HCT116 (cell line): ENCODE measurements at regions not wholly inside any gene's neighbourhood (a gene's known extent, or its start where the extent isn't known, plus 50 kb on each side); places are given as distances from the start of the nearest gene placed in this dataset.

ENCODE experiments used
- ATAC-seq: fragments of 200-7000 bp; cut with Tn5 transposase; 2 replicates; pipeline ENCODE4 v1.9.1; 2020; ENCODE audit warnings: mild to moderate bottlenecking, moderate library complexity
- BruUV-seq: library from RNA; stranded (reverse); fragments of 400-500 nt; replicated peaks from 2 replicates; lab custom pipeline; 2021; lab: Mats Ljungman, UMichigan
- CTCF ChIA-PET: fragments of 300-600 bp; sonication (Branson Sonifier 250); formaldehyde crosslinking; loops from one replicate; lab custom pipeline; 2021; ENCODE audit warnings: antibody characterized with exemption; lab: Charles Lee
- POLR2A ChIA-PET: fragments of 300-600, 350-600 bp; sonication (Branson Sonifier 250); formaldehyde crosslinking; loops from one replicate; lab custom pipeline; 2021; ENCODE audit warnings: antibody characterized with exemption; lab: Charles Lee
- RAD21 ChIA-PET, 2 experiments: fragments of 300-600 bp; sonication (Branson Sonifier 250); formaldehyde crosslinking; loops; one replicate each; lab custom pipeline; 2023; ENCODE audit warnings: low total read pairs in 2 of 2; ENCODE audit not compliant: uncharacterized antibody in 2 of 2, unreplicated experiment in 2 of 2, low non-redundant PET in 1 of 2; lab: Charles Lee
- DNase-seq: peaks from one replicate; pipeline ENCODE4 v3.0.0-alpha.2; 2010; ENCODE audit warnings: low read depth, low spot score
- H2AFZ ChIP-seq: fragments of 200-600 bp; shearing (Covaris generic), sonication (generic); 2 replicates; pipeline ENCODE4 v1.6.1; 2017; ENCODE audit warnings: low read depth, mixed run types, mixed read lengths, antibody characterized with exemption, low read length; ENCODE audit not compliant: poor library complexity, severe bottlenecking
- H3K27ac ChIP-seq: 2 replicates; pipeline ENCODE4 v1.5.1; 2012; ENCODE audit warnings: low read depth, low read length
- H3K27me3 ChIP-seq: fragments of 200-600 bp; sonication (generic); 2 replicates; pipeline ENCODE4 v1.6.1; 2016; ENCODE audit warnings: mixed run types, low read length, mixed read lengths; ENCODE audit not compliant: insufficient read depth
- H3K36me3 ChIP-seq, 2 experiments: fragments of 200-500 bp in 1 of 2; fragments of 200-600 bp in 1 of 2; sonication (Bioruptor generic) in 1 of 2; sonication (generic) in 1 of 2; 2 replicates each; pipeline versions ENCODE4 v1.5.1 to v1.6.1; 2014 to 2016; ENCODE audit warnings: low read length in 2 of 2, inconsistent platforms in 1 of 2, mixed read lengths in 1 of 2, mixed run types in 1 of 2; ENCODE audit not compliant: insufficient read depth in 2 of 2, control insufficient read depth in 1 of 2
- H3K4me1 ChIP-seq, 2 experiments: fragments of 200-600 bp in 1 of 2; sonication (generic) in 1 of 2; 2 replicates each; pipeline versions ENCODE4 v1.5.1 to v1.6.1; 2012 to 2017; ENCODE audit warnings: low read length in 2 of 2, inconsistent platforms in 1 of 2, mild to moderate bottlenecking in 1 of 2, mixed read lengths in 1 of 2, mixed run types in 1 of 2, moderate library complexity in 1 of 2; ENCODE audit not compliant: insufficient read depth in 2 of 2, control insufficient read depth in 1 of 2
- H3K4me2 ChIP-seq: fragments of 200-600 bp; sonication (generic); 2 replicates; pipeline ENCODE4 v1.6.1; 2017; ENCODE audit warnings: mixed run types, low read length, mixed read lengths
- H3K4me3 ChIP-seq, 2 experiments: fragments of 200-600 bp in 1 of 2; sonication (generic) in 1 of 2; replicated peaks in 1 of 2; 2 replicates each; pipeline ENCODE4 v1.5.1; 2011 to 2016; ENCODE audit warnings: low read length in 2 of 2, control low read depth in 1 of 2, low read depth in 1 of 2, mild to moderate bottlenecking in 1 of 2, mixed read lengths in 1 of 2, mixed run types in 1 of 2
- H3K79me2 ChIP-seq: fragments of 200-600 bp; sonication (generic); 2 replicates; pipeline ENCODE4 v1.6.1; 2017; ENCODE audit warnings: mild to moderate bottlenecking, mixed run types, low read length, moderate library complexity, mixed read lengths; ENCODE audit not compliant: insufficient read depth
- H3K9ac ChIP-seq: fragments of 200-600 bp; sonication (generic); 2 replicates; pipeline ENCODE4 v1.6.1; 2016; ENCODE audit warnings: low read length, mixed read lengths
- H3K9me2 ChIP-seq: fragments of 200-600 bp; sonication (generic), shearing (Covaris generic); 2 replicates; pipeline ENCODE4 v1.6.1; 2017; ENCODE audit warnings: mixed run types, mild to moderate bottlenecking, moderate library complexity; ENCODE audit not compliant: insufficient read depth
- H3K9me3 ChIP-seq, 2 experiments: fragments of 200-500 bp in 1 of 2; fragments of 200-600 bp in 1 of 2; sonication (Bioruptor generic) in 1 of 2; sonication (generic) in 1 of 2; 2 replicates each; pipeline ENCODE4 v1.6.1; 2014 to 2017; ENCODE audit warnings: low read length in 2 of 2, mixed read lengths in 2 of 2, inconsistent platforms in 1 of 2, low read depth in 1 of 2, mild to moderate bottlenecking in 1 of 2, mixed run types in 1 of 2, moderate library complexity in 1 of 2; ENCODE audit not compliant: control insufficient read depth in 1 of 2, insufficient read depth in 1 of 2
- H4K20me1 ChIP-seq: fragments of 200-600 bp; sonication (generic), shearing (Covaris generic); 2 replicates; pipeline ENCODE4 v1.6.1; 2017; ENCODE audit warnings: mixed run types, mild to moderate bottlenecking, moderate library complexity; ENCODE audit not compliant: insufficient read depth
- CBX3 ChIP-seq: IDR thresholded peaks from 2 replicates; pipeline ENCODE4 v1.6.1; 2012; ENCODE audit warnings: low read depth
- CEBPB ChIP-seq: IDR thresholded peaks from 2 replicates; pipeline ENCODE4 v1.6.1; 2012; ENCODE audit warnings: low read depth
- ELF1 ChIP-seq: IDR thresholded peaks from 2 replicates; pipeline ENCODE4 v1.6.1; 2012; ENCODE audit warnings: low read depth, borderline replicate concordance
- EZH2 ChIP-seq: fragments of 200-600 bp; sonication (generic); IDR thresholded peaks from 2 replicates; pipeline ENCODE4 v1.6.1; 2017; ENCODE audit warnings: antibody characterized with exemption, mixed run types
- FOSL1 ChIP-seq: IDR thresholded peaks from 2 replicates; pipeline ENCODE4 v1.6.1; 2012; ENCODE audit warnings: low read depth
- JUND ChIP-seq: IDR thresholded peaks from 2 replicates; pipeline ENCODE4 v1.6.1; 2012
- POLR2A ChIP-seq: IDR thresholded peaks from 2 replicates; pipeline ENCODE4 v1.7.0; 2011; ENCODE audit warnings: borderline replicate concordance; ENCODE audit not compliant: insufficient read depth, insufficient read length; ENCODE audit errors: extremely low read depth
- POLR2AphosphoS5 ChIP-seq: IDR thresholded peaks from 2 replicates; pipeline ENCODE4 v1.6.1; 2011; ENCODE audit warnings: mild to moderate bottlenecking, low read depth, low read length, moderate library complexity
- RAD21 ChIP-seq: IDR thresholded peaks from 2 replicates; pipeline ENCODE4 v1.6.1; 2012; ENCODE audit warnings: low read depth, mild to moderate bottlenecking
- SP1 ChIP-seq: IDR thresholded peaks from 2 replicates; pipeline ENCODE4 v1.6.1; 2012; ENCODE audit warnings: low read depth
- SRF ChIP-seq: IDR thresholded peaks from 2 replicates; pipeline ENCODE4 v1.6.1; 2012; ENCODE audit warnings: low read depth
- YY1 ChIP-seq: IDR thresholded peaks from 2 replicates; pipeline ENCODE4 v1.6.1; 2011; ENCODE audit warnings: low read length, low read depth, moderate library complexity, mild to moderate bottlenecking; ENCODE audit not compliant: insufficient replicate concordance; ENCODE audit errors: extremely low read depth
- intact Hi-C: fragments of 100-400 bp; cut with micrococcal nuclease; formaldehyde crosslinking; loops from 2 replicates; pipeline ENCODE4 v1.10.0; 2022
- TF ChIP-seq, protein P1 (sequence below), 3 experiments: fragments of 200-600 bp in 1 of 3; sonication (generic) in 1 of 3; IDR thresholded peaks in 2 of 3; conservative IDR thresholded peaks in 1 of 3; 2 replicates each; pipeline ENCODE4 v1.5.1; 2012 to 2017; ENCODE audit warnings: low read depth in 2 of 3, low read length in 2 of 3, antibody characterized with exemption in 1 of 3, borderline replicate concordance in 1 of 3, control low read depth in 1 of 3, mild to moderate bottlenecking in 1 of 3, mixed read lengths in 1 of 3, mixed run types in 1 of 3, moderate library complexity in 1 of 3; ENCODE audit not compliant: insufficient read depth in 1 of 3
- TF ChIP-seq, protein P2 (sequence below): IDR thresholded peaks from 2 replicates; pipeline ENCODE4 v1.6.1; 2012
- TF ChIP-seq, protein P3 (sequence below): IDR thresholded peaks from 2 replicates; pipeline ENCODE4 v1.6.1; 2012
- TF ChIP-seq, protein P4 (sequence below): IDR thresholded peaks from 2 replicates; pipeline ENCODE4 v1.6.1; 2012; ENCODE audit warnings: low read depth

DNA sequence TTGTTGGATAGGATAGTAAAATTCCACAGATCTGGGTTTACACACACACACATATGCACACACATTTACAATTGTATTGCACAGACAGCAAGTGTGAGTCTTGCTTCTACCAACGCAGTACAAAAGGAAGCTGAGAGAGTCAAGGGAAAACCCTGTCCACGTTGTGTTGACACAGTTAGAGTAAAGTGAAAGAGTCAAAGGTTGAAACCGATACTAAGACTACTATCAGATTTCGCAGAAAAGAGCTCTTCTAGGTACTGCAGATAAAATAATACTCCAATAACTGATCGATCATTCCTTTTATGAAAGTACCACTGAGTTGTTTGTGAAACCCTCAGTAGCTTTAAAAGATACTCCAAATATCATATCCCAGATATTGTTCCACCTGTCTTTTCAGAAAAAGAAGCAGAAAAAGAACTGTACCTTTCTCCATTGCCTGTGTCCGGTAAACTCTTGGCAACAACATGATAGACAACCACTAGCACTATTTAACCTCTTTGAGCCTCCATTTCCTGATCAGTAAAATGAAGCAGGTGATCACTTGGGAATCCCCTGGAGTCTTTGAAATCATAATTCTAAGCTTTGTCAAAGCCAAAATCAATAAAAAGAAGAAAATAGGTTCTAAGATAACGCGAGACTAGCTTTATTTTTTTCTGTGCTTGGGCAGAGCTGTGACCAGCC, 224.6 kb upstream of the FOXN3 start (continued):
- TF ChIP-seq POLR2A: no peak
- TF ChIP-seq, protein P1, sequence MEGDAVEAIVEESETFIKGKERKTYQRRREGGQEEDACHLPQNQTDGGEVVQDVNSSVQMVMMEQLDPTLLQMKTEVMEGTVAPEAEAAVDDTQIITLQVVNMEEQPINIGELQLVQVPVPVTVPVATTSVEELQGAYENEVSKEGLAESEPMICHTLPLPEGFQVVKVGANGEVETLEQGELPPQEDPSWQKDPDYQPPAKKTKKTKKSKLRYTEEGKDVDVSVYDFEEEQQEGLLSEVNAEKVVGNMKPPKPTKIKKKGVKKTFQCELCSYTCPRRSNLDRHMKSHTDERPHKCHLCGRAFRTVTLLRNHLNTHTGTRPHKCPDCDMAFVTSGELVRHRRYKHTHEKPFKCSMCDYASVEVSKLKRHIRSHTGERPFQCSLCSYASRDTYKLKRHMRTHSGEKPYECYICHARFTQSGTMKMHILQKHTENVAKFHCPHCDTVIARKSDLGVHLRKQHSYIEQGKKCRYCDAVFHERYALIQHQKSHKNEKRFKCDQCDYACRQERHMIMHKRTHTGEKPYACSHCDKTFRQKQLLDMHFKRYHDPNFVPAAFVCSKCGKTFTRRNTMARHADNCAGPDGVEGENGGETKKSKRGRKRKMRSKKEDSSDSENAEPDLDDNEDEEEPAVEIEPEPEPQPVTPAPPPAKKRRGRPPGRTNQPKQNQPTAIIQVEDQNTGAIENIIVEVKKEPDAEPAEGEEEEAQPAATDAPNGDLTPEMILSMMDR (IDR thresholded peaks at IDR 0.05 in 2 of 3, conservative IDR thresholded peaks at IDR 0.05 in 1 of 3; ENCODE audit: borderline replicate concordance in 1 of 3, insufficient read depth in 1 of 3, low read depth in 2 of 3, low read length in 2 of 3): no peak
- TF ChIP-seq EZH2: no peak
- TF ChIP-seq POLR2AphosphoS5: no peak
- TF ChIP-seq, protein P2, sequence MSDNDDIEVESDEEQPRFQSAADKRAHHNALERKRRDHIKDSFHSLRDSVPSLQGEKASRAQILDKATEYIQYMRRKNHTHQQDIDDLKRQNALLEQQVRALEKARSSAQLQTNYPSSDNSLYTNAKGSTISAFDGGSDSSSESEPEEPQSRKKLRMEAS: no peak

GRCh38 chr14:89640141-89640540, 223.1 kb upstream of the FOXN3 start:
- Histone ChIP-seq H4K20me1 (no peaks in the 10 kb centered on the region), H3K27me3 (no peaks in the 10 kb centered on the region), H3K36me3 (no peaks in the 10 kb centered on the region), H3K79me2 (no peaks in the 10 kb centered on the region), H3K4me2 (no peak overlapping the region), H3K9me3 (no peaks in the 10 kb centered on the region), H3K4me3 (no peak overlapping the region), H3K9ac (no peak overlapping the region), H3K4me1 (no peaks in the 10 kb centered on the region), H2AFZ (no peak overlapping the region), H3K9me2 (no peaks in the 10 kb centered on the region), H3K27ac (no peak overlapping the region)
- CTCF ChIA-PET: no interaction called here
- DNase-seq (no peak), ATAC-seq (no peak)
- BruUV-seq: no TSS peak
- intact Hi-C loops: no loop called here
- RAD21 ChIA-PET: no interaction called here
- POLR2A ChIA-PET: no interaction called here
- TF ChIP-seq RAD21 (no peak), EZH2 (no peak), CEBPB (no peak), YY1 (no peak), POLR2AphosphoS5 (no peak), ELF1 (no peak), FOSL1 (no peak), JUND (no peak), CBX3 (no peak), SP1 (no peak), SRF (no peak)
- TF ChIP-seq, protein P2: no peak
- TF ChIP-seq, protein P3, sequence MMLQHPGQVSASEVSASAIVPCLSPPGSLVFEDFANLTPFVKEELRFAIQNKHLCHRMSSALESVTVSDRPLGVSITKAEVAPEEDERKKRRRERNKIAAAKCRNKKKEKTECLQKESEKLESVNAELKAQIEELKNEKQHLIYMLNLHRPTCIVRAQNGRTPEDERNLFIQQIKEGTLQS: no peak
- TF ChIP-seq, protein P1 (IDR thresholded peaks at IDR 0.05 in 2 of 3, conservative IDR thresholded peaks at IDR 0.05 in 1 of 3; ENCODE audit: borderline replicate concordance in 1 of 3, insufficient read depth in 1 of 3, low read depth in 2 of 3, low read length in 2 of 3): no peak
- TF ChIP-seq, protein P4, sequence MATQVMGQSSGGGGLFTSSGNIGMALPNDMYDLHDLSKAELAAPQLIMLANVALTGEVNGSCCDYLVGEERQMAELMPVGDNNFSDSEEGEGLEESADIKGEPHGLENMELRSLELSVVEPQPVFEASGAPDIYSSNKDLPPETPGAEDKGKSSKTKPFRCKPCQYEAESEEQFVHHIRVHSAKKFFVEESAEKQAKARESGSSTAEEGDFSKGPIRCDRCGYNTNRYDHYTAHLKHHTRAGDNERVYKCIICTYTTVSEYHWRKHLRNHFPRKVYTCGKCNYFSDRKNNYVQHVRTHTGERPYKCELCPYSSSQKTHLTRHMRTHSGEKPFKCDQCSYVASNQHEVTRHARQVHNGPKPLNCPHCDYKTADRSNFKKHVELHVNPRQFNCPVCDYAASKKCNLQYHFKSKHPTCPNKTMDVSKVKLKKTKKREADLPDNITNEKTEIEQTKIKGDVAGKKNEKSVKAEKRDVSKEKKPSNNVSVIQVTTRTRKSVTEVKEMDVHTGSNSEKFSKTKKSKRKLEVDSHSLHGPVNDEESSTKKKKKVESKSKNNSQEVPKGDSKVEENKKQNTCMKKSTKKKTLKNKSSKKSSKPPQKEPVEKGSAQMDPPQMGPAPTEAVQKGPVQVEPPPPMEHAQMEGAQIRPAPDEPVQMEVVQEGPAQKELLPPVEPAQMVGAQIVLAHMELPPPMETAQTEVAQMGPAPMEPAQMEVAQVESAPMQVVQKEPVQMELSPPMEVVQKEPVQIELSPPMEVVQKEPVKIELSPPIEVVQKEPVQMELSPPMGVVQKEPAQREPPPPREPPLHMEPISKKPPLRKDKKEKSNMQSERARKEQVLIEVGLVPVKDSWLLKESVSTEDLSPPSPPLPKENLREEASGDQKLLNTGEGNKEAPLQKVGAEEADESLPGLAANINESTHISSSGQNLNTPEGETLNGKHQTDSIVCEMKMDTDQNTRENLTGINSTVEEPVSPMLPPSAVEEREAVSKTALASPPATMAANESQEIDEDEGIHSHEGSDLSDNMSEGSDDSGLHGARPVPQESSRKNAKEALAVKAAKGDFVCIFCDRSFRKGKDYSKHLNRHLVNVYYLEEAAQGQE: no peak
